ENCODE measurements at regions not wholly inside any gene's neighbourhood (a gene's known extent, or its start where the extent isn't known, plus 50 kb on each side); places are given as distances from the start of the nearest gene placed in this dataset.
A peak's percentile ranks its signal among the peaks of the same experiment; 100 is the strongest.

GRCh38 chr2:180359522-180360282 is 352.6 kb upstream of the CWC22 start:
- peak; percentile 67 for DNase-seq

DNA sequence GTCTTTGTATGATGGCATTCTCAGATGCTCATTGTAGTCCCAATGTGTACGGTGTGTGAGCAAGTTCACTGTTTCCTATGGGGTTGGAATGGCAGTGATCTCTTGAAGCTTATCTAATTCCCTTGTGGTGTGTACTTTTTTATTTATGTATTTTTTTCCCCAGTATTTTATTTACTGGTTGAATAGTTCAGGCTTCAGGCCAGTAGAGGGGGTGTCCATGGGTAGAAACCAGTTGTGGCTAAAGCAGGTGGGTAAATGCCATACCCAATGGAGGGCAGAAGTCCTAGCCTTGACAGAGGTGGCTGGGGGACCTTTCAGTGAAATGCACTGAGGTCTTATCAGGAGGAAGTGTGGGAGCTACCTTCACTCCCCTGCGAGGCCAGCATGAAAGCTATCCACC is 351.4 kb upstream of the CWC22 start:
- DNase-seq, result no peak

- no peak for DNase-seq
Measured at GRCh38 chr2:180356676-180357075, 349.6 kb upstream of the CWC22 start.

GRCh38 chr2:180352620-180353019 is 345.5 kb upstream of the CWC22 start:
- no peak for DNase-seq

- DNase-seq, result no peak
Measured at GRCh38 chr2:180349809-180350208, 342.7 kb upstream of the CWC22 start.

- peak; percentile 32 for DNase-seq
Measured at GRCh38 chr2:180343528-180344345, 336.6 kb upstream of the CWC22 start.

DNA sequence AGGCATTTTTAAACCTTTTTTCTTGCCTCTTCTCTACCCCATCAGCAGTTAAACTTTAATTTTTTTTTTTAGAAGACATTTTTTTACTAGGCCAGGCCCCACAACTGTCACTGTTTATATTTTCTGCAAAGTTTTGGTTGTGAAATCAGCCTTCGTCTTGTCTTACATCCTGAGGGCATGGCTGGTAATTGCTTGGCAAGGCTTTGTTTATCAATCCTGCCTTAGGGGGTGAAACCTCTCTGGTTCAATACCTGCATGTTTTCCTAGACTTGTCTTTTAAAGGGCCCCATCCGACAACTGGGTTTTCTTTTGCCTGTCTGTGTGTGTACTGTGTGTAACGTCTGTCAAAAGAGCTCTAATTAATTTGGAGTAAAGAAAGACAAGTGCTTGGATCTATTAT is 330.0 kb upstream of the CWC22 start:
- DNase-seq, result no peak

- DNase-seq, result no peak
Measured at GRCh38 chr2:180336550-180336949, 329.5 kb upstream of the CWC22 start.

GRCh38 chr2:180334514-180334913 is 327.4 kb upstream of the CWC22 start:
- DNase-seq, result no peak

GRCh38 chr2:180328795-180329422 is 321.8 kb upstream of the CWC22 start:
- DNase-seq, result no peak

DNA sequence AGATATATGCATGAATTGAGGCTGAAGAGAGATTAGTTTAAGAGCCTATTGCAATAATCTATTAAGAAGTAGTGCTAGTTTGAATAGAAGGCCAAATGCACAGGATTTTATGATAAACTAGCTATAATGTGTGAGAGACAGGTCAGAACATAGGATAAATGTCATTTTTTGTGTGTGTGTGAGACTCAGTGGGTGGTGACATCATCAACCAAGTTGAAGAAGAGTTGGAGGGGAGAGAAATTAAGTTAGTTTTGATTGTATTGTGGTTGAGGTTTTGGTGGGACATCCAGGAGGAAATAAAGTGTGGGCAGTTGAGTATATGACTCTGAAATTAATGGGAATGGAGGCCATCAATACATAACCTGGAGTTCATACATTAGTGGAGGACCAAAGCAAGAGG is 320.1 kb upstream of the CWC22 start:
- DNase-seq, result no peak

DNA sequence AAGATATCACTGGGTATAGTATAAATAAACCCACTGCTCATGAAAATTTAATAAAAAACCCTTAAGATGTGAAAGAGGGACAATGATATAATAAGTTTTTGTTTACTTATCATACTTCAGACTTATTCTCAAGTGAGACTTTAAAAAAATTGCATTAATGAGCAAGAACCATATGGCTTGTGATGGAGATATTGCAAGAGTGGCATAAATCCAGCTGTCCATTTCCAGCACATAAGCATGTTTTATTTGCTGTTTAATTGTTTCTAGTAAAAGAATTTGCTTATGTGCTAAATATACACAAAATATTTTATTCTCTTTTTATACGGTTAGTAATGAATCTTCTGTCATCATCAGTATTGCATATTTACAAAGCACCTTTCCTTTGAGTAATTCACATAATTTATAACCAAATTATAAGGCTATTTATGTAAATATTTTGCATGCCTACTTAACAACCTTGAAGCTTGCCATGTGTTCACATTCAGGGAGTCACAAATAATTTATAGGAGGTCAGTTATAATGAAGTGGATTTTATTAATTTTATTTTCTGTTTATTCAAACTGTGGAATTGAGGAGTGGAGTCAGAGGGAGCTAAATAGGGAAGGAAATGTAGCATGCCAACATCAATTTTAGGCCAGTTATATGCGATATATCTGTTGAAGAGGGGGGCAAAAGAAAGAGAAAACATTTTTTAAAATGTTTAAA is 318.5 kb upstream of the CWC22 start:
- no peak for DNase-seq

DNA sequence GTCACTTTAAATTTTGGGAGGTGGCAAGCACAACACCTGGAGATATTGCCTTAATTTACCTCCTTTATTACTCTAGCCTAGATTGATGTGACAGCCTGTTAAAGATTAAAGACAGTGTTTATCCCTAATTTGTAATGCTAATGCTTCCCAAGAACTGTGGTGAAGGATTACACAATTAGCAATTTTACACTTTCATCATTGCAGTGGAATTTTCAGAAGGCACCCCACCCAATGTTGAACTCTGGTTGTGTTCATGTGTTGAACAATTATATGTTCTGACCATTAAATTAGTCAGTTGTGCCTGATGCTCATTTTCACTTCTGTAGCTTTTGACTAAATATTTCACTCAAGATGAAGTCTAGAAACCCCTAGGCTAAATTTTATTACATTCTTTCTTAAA is 317.1 kb upstream of the CWC22 start:
- DNase-seq, result no peak

DNA sequence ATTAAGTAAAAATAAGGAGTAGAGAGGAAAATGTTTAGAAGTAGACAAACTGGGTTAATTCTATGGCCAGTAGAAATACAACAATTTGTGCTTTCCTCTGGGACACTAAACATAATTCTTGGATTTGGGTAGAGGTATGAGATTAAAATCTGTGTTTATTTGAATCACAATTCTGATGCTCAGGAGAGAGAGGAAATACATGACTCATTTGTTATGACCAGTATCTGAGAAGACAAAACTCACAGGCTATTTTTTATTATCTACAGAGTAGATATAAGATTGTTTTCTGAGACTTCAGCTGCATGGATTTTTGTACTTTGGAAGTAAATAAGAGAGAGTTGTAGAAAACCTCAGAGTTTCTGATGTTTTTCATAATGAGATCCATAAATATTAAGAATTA is 315.7 kb upstream of the CWC22 start:
- DNase-seq, result no peak

DNA sequence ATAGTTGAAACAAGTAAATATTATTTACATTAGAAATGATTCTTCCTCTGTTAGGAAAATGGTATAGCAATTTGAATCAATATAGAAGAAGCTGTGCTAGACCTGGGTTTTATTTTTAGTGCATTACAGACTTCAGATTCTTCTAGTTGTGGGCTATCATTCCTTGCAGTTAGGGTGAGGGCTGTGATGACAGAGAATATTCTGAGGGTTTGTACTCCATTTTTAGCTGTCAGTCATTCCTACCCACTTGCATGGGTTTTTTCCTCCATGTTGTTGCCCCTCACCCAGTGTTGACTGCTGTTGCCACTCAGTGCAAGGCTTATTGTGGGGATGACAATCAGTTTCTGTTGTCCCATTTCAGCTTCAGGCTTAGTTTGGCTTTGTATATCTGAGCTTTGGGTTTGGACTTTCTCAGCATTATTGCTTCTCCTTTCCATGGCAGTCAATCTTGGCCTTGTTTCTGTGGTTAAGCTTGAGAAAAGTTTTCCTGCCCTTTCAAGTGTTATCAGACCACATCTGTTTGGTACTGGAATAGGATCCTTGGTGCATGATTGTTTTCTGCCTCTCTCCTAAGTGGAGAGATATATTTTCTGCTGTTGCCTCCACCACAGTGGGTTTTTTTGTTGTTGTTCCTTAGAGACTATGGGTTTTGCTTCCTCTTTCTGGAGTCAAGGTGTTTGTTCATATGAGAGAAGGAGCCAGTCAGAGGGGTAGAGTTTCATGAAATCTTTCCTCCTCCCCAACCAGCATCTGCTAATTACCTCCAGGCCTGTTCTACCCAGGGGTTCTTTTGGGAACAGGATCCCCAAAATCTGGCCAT is 312.7 kb upstream of the CWC22 start:
- DNase-seq, result no peak

GRCh38 chr2:180314086-180314485 is 307.0 kb upstream of the CWC22 start:
- no peak for DNase-seq

DNA sequence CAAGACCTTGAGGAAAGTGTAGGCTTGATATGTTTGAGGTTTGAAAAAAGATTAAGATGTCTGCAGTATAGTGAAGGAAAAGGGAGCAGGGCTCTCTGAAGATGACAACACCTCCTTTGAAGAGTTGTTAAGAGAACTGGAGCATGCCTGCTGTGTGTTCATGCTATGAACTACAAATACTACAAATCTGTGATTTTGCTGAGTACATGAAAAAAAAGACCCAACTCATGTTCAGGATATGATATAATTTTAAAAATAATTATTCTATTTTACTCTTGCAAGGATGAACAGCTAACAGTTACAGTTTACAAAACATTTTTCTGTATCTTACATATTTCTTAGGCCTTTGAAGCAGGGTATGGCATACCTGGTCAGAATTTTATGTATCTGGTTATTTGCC is 305.4 kb upstream of the CWC22 start:
- no peak for DNase-seq

DNA sequence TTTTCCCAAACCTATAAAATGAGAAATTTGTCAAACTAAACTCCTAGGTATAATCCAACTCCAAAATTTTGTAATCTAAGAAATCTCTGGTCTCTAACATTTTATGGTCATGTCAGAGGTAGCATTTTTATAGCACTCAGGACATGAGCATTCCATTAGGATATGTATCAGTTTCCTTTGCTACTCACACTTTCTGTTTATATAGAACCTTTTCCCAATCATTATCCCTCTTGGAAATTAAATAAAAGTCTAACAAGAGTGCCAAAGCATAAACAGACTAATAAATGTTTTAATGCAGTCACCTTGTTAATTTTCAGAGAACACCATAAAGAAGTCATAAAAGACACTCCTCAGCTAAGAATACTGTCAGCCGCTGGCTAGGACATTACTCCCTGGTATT is 300.0 kb upstream of the CWC22 start:
- DNase-seq, result no peak

GRCh38 chr2:180306346-180306745 is 299.2 kb upstream of the CWC22 start:
- no peak for DNase-seq

- DNase-seq, result no peak
Measured at GRCh38 chr2:180291552-180292421, 284.7 kb upstream of the CWC22 start.

- no peak for DNase-seq
Measured at GRCh38 chr2:180291060-180291459, 284.0 kb upstream of the CWC22 start.
